NCI-H146 (cell line): ENCODE measurements at regions not wholly inside any gene's neighbourhood (a gene's known extent, or its start where the extent isn't known, plus 50 kb on each side); places are given as distances from the start of the nearest gene placed in this dataset.
A peak's percentile ranks its signal among the peaks of the same experiment; 100 is the strongest.

ENCODE experiments used
- DNase-seq: peaks from one replicate; lab custom pipeline; 2025; lab: John Stamatoyannopoulos, UW

DNA sequence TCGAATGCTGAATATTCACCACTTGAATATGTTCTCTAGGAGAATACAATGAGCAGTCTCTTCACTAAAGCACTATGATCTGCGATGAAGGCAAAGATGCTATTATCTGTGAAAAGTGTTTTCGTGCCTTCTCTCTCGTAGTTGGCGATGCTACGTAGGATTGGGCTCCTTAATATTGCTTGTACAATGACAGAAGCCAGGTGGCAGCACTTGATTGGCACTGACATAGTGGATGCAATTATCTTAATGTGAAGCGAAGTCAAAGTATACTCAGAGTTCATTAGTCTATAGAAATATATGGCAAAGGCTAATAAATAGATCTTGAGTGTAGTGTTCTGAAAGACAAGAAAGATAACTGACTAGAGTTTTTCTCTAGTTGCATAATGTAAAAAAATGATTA, 1135.7 kb upstream of the AGA start:
- peak; percentile 2 for DNase-seq

DNA sequence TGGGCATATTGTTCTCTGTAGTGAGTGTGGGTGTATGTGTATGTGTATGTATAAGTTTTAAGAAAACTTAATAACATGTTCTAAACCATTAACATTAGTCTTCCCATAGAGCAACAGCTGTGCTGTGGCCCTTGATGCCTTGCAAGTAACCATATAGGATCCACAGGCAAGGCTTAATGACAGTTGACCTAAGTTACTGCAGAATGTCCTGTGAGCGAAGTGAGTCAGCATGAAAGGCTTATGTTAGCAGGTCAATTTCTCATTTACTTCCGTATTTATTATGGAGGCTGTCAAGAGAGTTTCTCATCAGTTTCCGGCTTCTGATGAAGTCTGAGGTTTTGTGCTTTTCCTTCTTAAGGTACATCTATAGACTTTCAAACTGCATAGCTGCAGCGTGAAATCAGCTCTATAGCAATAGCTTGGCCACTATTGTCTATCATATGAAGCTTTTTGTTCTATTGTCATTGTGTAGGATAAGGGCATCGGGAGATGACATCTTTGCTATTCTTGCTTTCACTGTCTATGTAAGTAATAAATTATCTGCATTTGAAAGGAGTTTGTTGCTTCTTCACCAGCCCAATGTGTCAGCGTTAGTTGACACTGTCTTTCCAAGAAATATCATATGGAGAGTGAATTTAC, 1153.4 kb upstream of the AGA start:
- no peak for DNase-seq

DNA sequence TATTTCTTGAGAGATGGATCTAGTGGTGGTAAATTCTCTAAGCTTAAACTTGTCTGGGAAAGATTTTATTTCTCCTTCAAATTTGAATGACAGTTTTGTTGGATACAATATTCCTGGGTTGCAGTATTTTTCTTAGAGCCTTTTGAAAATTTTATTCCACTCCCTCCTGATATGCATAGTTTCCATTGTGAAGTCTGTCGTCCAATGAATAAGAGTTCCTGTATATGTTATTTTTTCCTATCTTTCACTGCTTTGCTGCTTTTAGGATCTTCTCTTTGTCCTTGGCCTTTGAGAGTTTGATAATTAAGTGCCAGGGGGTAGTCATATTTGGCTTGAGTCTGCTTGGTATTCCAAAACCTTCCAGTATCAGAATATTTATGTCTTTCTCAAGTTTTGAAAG, 1156.4 kb upstream of the AGA start:
- no peak for DNase-seq

DNA sequence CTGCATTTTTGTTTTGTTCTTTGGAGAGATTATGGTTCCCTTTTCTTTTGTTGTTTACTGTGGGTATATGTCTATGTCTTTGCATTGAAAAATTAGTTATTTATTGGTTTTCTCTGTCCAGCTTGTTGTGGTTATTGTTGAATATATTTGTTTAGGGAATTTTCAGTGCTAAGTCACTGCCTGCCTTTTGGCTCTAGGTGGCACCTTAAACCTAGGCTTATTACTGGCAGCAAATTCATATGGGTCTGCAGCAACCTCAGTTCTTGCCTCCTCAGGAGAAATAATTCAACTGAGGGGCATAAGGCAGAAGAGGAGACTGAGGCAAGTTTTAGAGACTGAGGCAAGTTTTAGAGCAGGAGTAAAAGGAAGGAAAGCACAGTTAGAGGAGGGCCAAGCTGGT, 1157.3 kb upstream of the AGA start:
- DNase-seq, result no peak

DNA sequence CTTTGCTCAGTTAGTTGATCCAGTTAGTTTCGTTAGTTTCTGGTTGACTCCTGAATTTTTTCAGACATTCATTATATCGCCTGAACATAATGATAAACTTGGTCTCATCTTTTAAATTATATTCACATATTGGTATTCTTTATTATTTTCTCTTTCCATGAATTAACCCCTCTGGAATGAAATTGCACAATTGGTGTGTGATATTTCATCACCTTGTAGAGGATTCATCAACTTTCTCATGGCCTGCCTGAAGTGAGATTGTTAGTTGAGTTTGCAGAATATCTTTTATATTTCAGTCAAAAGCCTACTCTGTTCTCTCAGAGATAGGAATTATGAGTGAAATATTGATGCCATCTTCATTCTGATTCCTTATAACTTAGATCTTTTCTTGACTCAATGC, 1160.6 kb upstream of the AGA start:
- DNase-seq, result no peak

DNA sequence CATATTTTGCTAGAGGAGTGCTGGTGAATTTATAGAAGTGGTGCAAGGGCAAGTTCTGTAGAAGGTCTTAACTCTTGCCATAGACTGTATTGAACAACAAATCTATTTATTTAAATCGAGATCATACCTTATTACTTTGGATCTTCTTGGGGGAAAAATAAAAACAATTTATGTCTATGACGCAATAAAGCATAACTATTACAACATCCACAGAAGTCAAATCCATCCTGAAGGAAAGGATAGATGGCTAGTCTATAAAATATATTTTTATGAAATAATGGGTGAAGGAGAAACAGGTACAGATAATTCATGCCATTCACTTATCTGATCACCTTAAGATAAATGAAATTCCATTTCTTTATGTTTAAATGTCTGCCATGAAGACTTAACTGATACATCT, 1168.8 kb upstream of the AGA start:
- DNase-seq, result no peak

DNA sequence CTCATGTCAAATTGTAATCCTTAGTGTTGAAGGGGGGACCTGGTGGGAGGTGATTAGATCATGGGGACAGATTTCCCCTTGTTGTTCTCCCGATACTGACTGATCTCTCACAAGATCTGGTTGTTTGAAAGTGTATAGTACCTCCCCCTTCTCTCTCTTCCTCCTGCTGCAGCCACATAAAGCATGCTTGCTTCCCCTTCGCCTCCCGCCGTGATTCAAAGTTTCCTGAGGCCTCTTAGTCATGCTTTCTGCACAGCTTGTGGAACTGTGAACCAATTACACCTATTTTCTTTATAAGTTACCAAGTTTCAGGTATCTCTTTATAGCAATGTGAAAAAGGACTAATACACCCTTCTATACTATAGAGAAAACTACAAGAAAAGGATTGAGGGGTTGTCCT, 1170.5 kb upstream of the AGA start:
- DNase-seq, result no peak

DNA sequence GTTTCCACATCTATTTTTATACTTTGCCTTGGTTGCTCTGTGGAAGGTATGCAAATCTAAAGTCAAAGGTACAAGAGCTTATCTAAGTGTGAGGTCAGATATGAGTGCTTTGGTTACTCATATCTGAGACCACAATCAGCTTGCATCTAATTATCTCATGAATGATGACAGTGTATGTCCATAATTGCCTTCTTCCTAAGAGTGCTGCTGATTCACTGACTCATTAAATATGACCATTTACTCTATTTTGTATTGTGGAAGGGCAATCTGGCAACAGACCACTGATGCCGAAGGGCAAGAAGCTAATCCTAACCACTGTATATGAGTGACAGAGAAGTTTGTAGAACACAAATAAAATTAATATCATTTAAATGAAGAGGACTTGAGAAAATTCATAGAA, 1190.2 kb upstream of the AGA start:
- DNase-seq, result no peak

DNA sequence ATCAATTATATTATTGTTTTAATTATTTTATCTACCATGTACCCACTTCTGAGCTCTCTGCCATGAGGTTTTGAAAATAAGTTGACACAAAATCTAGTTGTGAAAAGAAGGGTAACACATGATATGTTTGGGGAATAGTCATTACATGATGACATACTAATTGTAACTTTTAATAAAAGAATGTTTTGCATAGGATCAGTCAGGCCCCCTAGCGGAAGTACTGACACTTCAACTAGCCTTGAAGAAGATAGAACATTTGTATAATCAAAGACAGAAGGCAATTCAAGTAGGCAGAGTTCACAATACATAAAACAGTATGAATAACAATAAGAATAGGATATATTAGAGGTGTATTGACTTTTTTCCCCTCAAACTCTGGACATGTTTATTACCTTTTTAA, 1191.0 kb upstream of the AGA start:
- DNase-seq, result no peak

DNA sequence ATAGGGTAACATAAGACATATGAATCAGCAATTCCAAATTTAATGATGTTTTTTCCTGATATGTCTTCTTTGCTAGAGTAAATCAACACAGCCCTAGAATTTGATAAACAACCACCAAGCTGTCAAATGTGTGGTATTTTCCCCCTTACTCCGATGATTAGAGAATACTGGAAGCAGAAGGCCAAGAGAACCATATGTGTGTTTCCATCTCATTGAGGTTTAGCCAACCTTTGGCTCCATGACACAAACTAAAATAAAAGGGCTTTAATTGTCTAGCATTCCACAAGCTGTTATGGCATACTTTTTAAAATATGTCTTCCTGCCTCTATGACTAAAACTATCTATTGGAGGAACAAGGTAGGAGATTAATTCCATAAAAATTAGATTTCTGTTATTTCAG, 1222.4 kb upstream of the AGA start:
- DNase-seq, result no peak

DNA sequence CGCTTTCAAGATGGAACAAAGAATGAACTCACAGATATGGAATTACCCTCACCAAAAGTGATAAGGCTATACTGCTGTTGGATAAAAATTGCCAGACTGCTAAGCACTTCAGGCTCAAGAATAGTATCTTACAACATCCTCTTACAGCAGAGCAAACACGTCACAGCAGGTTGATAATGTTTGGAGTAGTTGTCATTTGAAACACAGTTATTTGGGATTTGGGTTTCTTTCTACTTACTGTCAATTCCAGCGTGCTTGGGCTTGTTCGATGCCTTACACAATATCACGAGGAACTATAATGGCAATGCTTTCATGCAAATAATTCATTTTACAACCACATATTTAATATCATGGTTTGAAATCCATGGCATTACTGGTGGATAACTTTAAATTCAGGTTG, 1223.7 kb upstream of the AGA start:
- DNase-seq, result no peak

DNA sequence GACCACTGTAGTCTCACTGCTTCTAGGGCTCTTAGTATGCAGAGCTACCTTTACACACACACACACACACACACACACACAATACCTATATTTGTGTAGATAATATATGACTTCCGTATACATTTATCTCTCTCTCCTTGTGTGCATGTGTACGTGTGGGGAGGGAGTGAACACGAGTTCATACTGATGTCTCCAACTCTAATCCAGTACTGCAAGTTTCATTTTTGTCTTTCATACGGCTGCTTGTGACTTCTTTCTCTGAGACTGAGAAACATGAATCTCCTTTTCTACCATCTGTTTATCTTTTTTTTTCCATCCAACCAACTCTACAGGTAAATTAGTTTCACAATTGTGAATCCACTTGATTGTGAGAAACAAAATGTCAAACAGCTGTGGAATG, 1229.5 kb upstream of the AGA start:
- DNase-seq, result no peak

DNA sequence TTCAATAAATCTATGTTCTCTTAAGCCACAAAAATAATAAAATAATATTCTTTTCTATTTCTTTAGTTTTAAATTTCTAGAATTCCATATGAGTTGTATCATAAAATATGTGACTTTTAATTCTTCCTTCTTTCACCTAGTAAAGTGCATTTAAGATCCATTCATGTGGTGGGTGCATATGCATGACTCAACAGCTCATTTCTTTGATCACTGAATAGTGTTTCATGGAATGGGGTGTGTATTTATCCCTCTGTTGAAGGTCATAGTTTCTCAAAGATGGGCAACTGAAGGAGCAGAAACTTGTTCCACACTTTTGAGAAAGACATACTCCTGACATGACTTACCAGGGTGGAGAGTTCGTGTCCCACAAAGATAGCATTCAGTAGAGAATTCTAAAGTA, 1230.3 kb upstream of the AGA start:
- no peak for DNase-seq

DNA sequence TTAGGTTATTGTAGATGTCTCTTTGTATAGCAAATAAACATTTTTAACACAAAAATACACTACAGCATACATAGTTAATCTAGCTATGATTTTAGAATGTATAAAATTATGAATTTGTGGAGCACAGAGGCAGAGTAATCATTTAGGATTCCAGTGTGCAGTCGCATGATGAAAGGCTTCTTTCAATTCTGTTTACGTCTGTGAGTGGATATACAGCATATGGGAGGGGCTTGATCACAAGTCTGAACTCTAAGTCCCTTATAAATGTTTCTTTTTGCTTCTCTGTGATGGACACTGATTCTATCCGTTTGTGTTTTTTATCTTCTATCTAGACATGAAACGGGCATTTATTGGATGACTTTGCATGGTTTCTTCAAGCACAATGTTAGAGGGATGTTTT, 1239.6 kb upstream of the AGA start:
- no peak for DNase-seq

DNA sequence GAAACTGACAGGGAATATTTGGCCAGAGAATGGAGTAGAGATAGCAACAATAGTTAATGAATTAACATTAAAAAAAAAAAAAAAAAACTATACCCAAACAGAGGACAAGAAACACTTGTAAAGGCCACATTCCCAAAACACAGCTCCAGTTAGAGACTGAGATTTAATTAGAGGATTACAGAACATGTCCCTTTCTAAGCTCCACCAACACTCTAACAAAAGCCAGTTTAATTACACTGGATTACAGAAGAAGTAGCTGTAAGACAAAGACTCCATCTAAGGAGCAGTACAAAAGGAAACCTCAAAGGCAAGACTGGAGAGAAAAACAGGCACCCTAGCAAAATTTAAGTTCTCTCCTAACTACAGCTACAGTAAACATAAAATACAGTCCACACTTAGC, 1247.7 kb upstream of the AGA start:
- DNase-seq, result no peak

DNA sequence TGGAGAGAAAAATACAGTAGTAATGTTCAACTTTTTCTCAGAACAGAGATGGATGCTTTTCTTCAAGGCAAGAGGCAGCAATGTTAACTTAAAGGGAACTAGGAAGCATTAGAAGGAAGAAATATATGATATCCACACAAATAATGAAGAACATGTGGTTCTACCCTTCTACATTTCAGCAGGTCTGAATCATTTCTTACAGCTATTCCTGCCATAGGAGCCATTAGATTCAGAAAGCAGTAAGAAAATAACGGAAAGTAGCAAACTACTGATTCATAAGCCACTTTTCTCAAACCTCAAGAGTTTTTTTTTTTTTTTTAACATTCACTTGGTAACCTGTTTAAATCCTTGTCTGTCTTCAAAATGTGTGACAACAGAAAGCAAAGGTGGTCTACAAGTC, 1251.6 kb upstream of the AGA start:
- no peak for DNase-seq

DNA sequence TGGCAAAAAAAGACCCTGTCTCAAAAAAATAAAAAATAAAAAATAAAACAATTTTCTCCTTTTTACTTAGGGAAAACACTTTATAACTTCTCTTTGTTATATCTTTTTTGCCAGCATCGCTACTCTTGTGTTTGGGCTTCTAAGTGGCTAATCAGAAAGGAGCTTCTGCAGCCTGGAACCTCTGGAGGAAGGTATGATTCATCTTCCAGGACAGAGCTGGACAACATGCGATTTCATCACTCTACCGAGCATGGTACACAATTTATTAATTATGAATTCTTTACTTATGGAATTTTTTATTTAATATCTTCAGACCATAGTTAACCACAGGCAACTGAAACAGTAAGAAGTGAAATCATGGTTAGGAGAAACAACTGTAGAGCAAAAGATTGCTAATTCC, 1254.3 kb upstream of the AGA start:
- DNase-seq, result no peak

DNA sequence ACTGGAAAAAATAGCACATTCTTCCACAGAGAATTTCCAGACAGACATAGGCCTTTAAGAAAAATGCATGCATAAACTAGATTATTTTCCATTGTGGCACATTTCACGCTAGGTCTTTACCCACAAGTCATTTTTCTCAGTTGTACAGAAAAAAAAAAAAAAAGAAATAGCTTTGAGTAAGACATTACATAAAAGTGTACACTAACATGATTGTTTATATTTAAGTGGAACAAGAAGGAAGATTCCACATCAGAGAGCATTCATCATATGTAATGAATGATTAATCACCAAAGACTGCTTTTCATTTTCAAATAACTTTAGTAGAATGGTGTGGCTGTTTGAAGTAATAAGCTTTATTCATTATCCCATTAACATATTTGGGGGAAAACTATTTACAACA, 1270.2 kb upstream of the AGA start:
- DNase-seq, result no peak

DNA sequence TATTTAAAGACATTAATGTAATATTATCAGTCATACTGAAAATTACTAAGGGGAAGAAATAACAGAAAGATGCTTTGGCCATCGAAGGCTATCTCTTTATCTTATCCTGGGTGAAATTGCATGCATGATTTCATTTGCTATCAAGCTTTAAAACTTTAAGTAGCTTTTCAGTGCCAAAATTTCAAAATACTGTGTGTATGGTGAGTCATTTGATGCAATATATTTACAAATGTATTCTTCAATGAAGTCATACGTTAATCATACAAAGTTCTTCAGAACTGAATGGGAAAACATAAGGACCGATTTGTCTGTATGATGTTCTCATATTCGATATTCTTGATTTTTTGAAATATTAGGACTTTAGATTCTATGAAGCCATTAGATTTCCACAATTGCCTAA, 1295.8 kb upstream of the AGA start:
- DNase-seq, result no peak

DNA sequence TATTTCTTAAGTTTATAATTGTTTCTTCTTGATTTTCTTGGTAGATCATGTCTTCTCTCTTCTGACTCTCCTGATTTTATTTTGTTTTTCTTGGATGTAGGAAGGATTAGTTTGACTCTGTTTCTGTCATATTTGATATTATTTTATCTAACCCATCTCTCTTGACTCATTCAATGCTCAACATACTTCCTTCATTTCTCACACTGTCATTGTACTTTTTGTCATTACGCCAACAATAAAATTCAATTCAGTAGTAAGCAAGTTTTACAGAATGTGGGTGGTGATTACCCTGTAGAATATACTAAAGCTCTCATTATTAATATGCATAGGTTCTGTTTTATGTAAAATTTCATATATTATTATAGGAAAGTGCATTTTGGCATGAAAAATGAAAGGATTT, 1303.0 kb upstream of the AGA start:
- DNase-seq, result no peak

DNA sequence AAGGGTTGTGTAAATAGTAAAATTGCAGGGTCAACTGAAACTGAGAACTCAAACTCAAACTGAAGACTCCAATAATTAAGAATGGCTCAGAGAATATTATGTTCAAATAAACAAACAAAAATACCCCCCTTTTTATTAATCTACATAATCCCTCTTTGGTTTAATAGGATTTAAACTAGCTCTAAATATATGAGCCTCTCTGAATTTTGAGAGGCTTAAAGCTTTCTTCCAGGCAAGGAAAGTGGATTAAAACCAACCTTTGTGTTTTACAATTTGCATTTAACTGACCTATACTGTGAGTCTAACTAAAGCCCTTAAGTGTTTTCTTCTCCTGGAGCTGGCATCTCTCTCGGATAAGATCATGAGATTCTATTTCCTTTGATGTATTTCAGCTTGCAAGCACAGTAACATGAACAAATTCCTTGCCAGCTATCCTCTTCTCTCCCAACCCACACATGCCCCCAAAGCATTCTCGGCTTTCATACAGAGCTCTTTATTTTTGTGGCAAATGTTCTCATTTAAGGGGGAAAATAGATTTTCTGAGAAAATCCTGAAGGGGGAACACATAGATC, 1310.8 kb upstream of the AGA start:
- no peak for DNase-seq

DNA sequence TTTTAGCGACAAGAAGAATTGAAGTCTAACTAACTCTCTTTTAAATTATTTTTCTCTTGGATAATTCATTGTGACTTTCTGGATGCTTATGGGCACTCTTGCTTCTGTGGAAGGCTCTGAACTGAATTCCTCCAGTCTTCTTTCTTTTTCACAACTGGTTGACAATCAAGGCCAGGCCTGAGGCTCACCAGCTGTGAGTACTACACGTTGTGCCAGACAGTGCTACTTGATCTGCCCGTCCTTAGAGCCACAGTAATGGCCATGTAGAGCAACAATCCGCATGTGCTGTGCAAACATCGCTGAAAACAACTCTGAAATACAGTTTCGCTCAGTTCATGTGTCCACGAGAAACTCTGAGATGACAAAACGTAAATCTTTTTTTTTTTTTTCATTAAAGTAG, 1336.3 kb upstream of the AGA start:
- DNase-seq, result no peak

DNA sequence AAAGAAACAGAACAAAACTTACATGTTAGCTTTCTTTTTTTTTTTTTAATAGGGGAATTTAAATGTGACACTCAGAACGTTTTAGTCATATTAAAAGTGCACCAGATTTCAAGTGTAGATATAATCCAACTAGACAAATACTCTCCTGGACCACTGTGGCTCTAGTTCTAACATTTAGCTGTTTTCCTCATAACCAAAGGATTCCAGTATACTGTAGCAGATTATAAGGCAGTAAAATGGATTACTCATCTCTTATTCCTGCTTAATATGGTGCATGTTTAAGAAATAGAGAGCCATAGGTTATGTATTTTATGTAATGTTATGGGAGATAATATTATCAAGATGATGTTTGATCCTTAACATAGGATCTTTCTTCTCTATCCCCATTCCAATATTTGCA, 1339.5 kb upstream of the AGA start:
- DNase-seq, result no peak

DNA sequence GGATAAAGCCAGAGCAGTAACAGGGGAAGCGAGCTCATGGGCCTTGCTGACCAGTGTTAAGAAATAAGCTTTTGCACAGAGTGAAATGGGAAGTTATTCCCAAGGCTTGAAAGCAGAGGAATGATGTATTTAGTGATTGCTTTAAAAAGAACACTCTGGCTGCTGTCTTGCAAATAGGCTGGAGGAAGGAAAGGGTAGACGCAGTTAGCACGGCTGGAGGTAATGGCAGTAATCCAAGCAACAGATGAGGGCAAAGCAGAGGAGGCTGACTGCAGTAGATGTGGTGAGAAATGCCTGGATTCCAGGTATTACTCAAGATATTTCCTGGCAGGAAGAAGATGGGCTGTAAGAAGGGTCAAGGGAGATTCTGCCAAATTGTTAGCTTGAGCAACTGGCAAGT, 1342.3 kb upstream of the AGA start:
- DNase-seq, result no peak

DNA sequence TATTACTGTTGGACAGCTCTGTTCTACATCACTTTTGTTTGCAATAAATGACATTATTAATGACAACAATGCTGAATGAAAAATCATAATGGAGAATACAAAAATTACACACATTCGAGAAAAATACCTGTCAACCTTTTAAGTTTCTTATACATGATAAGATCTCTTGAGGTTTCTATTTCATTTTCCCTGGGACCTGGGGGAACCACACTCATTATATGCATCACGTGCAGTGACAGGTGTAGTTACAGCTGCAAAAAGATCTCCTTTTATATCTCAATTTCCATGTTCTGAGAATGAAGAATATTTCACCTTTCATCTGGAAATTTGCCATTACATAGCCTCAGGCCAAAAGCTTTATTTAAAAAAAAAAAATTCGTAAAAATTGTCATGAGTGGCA, 1347.0 kb upstream of the AGA start:
- DNase-seq, result no peak
